ENCODE measurements at regions not wholly inside any gene's neighbourhood (a gene's known extent, or its start where the extent isn't known, plus 50 kb on each side); places are given as distances from the start of the nearest gene placed in this dataset.

DNA sequence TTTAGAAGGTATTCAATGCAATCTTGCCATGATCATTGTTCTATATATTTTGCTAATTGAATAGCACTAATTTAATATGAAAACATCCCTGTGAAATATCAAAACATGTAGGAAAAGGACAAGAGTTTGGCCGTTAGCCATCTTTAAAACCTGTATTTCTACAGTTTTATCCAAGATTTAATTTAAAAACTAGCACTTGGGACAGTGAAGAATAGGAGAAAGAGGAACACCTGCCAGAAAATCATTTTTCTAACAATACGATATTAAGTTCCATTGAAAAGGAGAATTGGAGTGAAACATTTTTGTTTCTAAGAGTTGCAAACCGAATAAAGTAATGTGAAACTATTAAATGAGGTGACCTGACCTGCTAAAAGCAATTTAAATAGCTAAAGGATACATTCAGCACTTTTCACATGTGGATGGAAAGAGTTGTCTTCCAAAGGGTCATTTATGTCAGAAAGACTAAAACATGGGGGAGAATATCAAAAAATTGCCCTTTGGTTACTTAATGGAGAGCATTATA, 1673.6 kb upstream of the MIR17HG start:
- TF ChIP-seq, protein P1, sequence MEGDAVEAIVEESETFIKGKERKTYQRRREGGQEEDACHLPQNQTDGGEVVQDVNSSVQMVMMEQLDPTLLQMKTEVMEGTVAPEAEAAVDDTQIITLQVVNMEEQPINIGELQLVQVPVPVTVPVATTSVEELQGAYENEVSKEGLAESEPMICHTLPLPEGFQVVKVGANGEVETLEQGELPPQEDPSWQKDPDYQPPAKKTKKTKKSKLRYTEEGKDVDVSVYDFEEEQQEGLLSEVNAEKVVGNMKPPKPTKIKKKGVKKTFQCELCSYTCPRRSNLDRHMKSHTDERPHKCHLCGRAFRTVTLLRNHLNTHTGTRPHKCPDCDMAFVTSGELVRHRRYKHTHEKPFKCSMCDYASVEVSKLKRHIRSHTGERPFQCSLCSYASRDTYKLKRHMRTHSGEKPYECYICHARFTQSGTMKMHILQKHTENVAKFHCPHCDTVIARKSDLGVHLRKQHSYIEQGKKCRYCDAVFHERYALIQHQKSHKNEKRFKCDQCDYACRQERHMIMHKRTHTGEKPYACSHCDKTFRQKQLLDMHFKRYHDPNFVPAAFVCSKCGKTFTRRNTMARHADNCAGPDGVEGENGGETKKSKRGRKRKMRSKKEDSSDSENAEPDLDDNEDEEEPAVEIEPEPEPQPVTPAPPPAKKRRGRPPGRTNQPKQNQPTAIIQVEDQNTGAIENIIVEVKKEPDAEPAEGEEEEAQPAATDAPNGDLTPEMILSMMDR (IDR thresholded peaks at IDR 0.05) = no peak
- TF ChIP-seq POLR2AphosphoS5 (IDR thresholded peaks at IDR 0.05) (no peak), POLR2A (IDR thresholded peaks at IDR 0.05) (no peak)
